ENCODE measurements at regions not wholly inside any gene's neighbourhood (a gene's known extent, or its start where the extent isn't known, plus 50 kb on each side); places are given as distances from the start of the nearest gene placed in this dataset.

- Histone ChIP-seq H3K9me3 (no peaks in the 10 kb centered on the region), H3K27me3 (no peaks in the 10 kb centered on the region), H3K36me3 (no peaks in the 10 kb centered on the region), H3K27ac (peak overlapping the region; percentile 87), H3K4me1 (ENCODE audit: control insufficient read depth in 1 of 2, insufficient read depth in 1 of 2, low read depth in 1 of 2, low read length in 1 of 2) (peaks cover 55 to 64% of the 10 kb centered on the region in 2 experiments), H3K4me3 (ENCODE audit: low read depth in 1 of 2, low read length in 1 of 2) (peak overlapping the region in 1 of 2 experiments; percentile 10)
- TF ChIP-seq CTCF (IDR thresholded peaks at IDR 0.05): no peak
Measured at GRCh38 chrX:65602221-65602560, 65.3 kb upstream of the MSN start.

- Histone ChIP-seq H3K27me3 (no peaks in the 10 kb centered on the region), H3K36me3 (no peaks in the 10 kb centered on the region), H3K4me3 (ENCODE audit: low read depth in 1 of 2, low read length in 1 of 2) (peak overlapping the region; percentile 10 to 15), H3K27ac (peak overlapping the region; percentile 87), H3K4me1 (ENCODE audit: control insufficient read depth in 1 of 2, insufficient read depth in 1 of 2, low read depth in 1 of 2, low read length in 1 of 2) (peaks cover 57 to 69% of the 10 kb centered on the region in 2 experiments), H3K9me3 (no peaks in the 10 kb centered on the region)
- no peak for TF ChIP-seq CTCF (IDR thresholded peaks at IDR 0.05)
Measured at GRCh38 chrX:65601530-65602220, 65.8 kb upstream of the MSN start.

GRCh38 chrX:65601126-65601525 lies 66.3 kb upstream of the MSN start:
- Histone ChIP-seq H3K27ac (peak overlapping the region; percentile 87), H3K9me3 (no peaks in the 10 kb centered on the region), H3K4me1 (ENCODE audit: control insufficient read depth in 1 of 2, insufficient read depth in 1 of 2, low read depth in 1 of 2, low read length in 1 of 2) (peaks cover 63 to 75% of the 10 kb centered on the region in 2 experiments), H3K4me3 (ENCODE audit: low read depth in 1 of 2, low read length in 1 of 2) (peak overlapping the region; percentile 10 to 15), H3K36me3 (no peaks in the 10 kb centered on the region), H3K27me3 (no peaks in the 10 kb centered on the region)
- no peak for TF ChIP-seq CTCF (IDR thresholded peaks at IDR 0.05)

GRCh38 chrX:65600106-65600505 lies 65.5 kb upstream of the LAS1L start:
- Histone ChIP-seq H3K4me1 (ENCODE audit: control insufficient read depth in 1 of 2, insufficient read depth in 1 of 2, low read depth in 1 of 2, low read length in 1 of 2) (peaks cover 73 to 83% of the 10 kb centered on the region in 2 experiments), H3K27ac (peak overlapping the region; percentile 87), H3K27me3 (no peaks in the 10 kb centered on the region), H3K9me3 (no peaks in the 10 kb centered on the region), H3K4me3 (ENCODE audit: low read depth in 1 of 2, low read length in 1 of 2) (no peak overlapping the region), H3K36me3 (no peaks in the 10 kb centered on the region)
- no peak for TF ChIP-seq CTCF (IDR thresholded peaks at IDR 0.05)

GRCh38 chrX:65598559-65599147 lies 64.1 kb upstream of the LAS1L start:
- TF ChIP-seq CTCF (IDR thresholded peaks at IDR 0.05): no peak
- H3K4me3 ChIP-seq (ENCODE audit: low read depth in 1 of 2, low read length in 1 of 2): no peak overlapping the region
- H3K9me3 ChIP-seq: no peaks in the 10 kb centered on the region
- H3K4me1 ChIP-seq (ENCODE audit: control insufficient read depth in 1 of 2, insufficient read depth in 1 of 2, low read depth in 1 of 2, low read length in 1 of 2): peaks cover 71 to 74% of the 10 kb centered on the region in 2 experiments
- H3K36me3 ChIP-seq: no peaks in the 10 kb centered on the region
- no peaks in the 10 kb centered on the region for H3K27me3 ChIP-seq
- H3K27ac ChIP-seq: peak overlapping the region; percentile 63
